DMS53 treated with DMSO at 0.1 percent for 48 hours (cell line): ENCODE measurements at regions not wholly inside any gene's neighbourhood (a gene's known extent, or its start where the extent isn't known, plus 50 kb on each side); places are given as distances from the start of the nearest gene placed in this dataset.
"Not testable (repeated sequence)": the region's sequence is repeated elsewhere in the genome, so short reads cannot be mapped to it uniquely, and the experiment has no call there.

Experiments used
- DNase-seq: peaks from one replicate; lab custom pipeline; 2025; ENCODE audit not compliant: unreplicated experiment; lab: John Stamatoyannopoulos, UW

- no peak for DNase-seq
These were observed 127.4 kb upstream of the ANKRD50 start for GRCh38 chr4:124839786-124840390.

DNA sequence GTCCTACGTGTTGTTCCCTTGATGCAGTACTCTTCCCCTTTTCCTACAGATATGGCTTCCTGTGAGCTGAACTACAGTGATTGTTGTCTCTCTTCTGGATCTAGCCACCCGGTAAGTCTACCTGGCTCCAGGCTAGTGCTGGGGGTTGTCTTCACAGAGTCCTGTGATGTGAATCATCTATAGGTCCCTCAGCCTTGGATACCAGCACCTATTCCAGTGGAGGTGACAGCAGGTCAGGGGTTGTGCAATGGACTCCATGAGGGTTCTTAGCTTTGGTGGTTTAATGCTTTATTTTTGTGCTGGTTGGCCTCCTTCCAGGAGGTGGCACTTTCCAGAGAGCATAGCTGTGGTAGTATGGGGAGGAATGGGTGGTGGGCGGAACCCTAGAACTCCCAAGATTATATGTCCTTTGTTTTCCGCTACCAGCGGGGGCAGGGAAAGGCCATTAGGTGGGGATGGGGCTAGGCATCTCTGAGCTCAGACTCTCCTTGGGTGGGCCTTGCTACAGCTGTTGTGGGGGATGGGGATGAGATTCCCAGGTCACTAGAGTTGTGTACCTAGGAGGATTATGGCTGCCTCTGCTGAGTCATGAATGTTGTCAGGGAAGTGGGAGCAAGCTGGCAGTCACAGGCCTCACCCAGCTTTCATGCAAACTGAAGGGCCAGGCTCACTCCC lies 121.4 kb upstream of the ANKRD50 start:
- no peak for DNase-seq

- DNase-seq, result no peak
These were observed 115.8 kb upstream of the ANKRD50 start for GRCh38 chr4:124828382-124828781.

- DNase-seq, result no peak
These were observed 105.0 kb upstream of the ANKRD50 start for GRCh38 chr4:124817531-124817930.

DNA sequence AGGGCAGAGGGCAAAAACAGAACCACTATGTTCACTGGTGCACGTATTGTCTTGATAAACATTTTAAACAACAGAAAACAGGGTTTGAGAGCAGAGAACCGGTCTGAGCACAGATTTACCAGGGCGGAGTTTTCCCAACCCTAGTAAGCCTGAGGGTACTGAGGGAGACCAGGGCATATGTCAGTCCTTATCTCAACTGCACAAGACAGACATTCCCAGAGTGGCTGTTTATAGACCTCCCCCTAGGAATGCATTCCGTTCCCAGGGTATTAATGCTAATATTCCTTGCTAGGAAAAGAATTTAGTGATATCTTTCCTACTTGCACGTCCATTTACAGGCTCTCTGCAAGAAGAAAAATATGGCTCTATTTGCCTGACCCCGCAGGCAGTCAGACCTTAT lies 99.7 kb upstream of the ANKRD50 start:
- not testable (repeated sequence) for DNase-seq

GRCh38 chr4:124810827-124811226 lies 98.3 kb upstream of the ANKRD50 start:
- no peak for DNase-seq

DNA sequence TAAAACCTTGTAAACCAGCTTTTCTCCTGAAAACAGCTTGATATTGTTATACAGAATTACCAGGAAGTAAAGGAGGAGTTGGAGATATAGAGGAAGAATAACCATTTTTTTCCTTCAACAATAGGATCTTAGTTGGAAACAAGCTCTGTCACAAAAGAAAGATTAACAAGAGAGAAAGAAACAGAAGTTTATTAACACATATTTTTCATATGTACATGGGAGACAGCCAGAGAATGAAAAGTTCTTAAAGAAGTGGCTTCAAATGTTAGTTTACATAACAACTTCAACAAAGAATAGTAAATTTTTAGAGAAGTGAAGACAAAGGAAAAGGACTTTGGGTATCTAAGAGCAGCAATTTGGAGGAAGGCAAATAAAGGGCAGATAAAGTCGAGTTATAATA lies 94.9 kb upstream of the ANKRD50 start:
- no peak for DNase-seq

GRCh38 chr4:124806403-124806802 lies 93.9 kb upstream of the ANKRD50 start:
- no peak for DNase-seq

DNA sequence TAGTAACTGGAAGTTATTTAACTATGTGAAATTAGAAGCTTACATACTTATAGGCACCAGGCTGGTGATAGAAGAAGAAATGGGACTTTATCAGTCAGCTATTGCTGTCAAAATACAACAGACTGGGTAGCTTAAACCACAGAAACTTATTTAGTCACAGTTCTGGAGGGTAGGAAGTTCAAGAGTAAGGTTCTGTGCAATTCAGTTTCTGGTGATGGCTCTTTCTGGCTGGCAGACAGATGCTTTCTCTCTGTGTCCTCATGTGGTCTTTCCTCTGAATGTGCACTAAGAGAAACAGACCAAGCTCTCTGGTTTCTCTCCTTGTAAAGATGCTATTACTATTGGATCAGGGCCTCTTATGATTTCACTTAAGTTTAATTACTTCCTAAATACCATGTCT lies 92.1 kb upstream of the ANKRD50 start:
- no peak for DNase-seq

- no peak for DNase-seq
These were observed 91.5 kb upstream of the ANKRD50 start for GRCh38 chr4:124804041-124804440.

DNA sequence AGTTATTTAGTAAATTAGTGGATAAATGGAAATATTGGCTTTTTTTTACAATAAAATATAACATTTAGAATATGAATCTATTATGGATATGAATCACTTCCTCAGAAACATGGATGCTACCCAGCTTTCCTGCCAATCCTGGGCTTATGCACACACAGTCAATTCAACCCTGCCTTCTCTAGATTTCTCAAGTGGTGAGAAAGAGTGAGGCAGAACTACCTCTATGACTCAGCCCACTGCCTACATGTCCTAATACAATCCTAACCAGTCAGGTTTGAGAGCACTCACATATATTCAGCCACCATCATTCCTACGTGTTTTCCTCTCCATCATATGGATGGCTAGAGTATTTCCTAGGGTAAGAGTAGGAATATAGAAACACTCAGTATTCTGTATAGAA lies 91.1 kb upstream of the ANKRD50 start:
- DNase-seq, result peak; percentile 2

- no peak for DNase-seq
These were observed 90.5 kb upstream of the ANKRD50 start for GRCh38 chr4:124803026-124803425.

- DNase-seq, result no peak
These were observed 84.7 kb upstream of the ANKRD50 start for GRCh38 chr4:124797223-124797622.

DNA sequence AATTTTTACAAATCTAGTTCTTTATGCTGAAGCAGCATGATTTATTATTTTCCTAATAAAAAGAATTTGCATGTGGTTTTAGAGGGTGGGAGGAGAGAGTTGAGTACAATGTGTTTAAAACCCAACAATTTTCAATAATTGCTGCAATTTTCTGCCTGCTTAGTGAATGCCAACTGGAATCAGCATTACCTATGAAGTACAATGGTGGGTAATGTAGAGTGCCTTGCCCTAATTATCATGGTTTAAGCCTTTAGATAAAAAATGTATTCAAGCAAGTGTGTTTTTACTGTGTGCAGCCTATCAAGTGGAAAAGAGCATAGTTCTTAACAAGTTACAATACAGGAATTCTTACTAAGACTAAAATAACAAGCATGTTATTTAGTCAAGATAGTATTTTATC lies 77.9 kb upstream of the ANKRD50 start:
- DNase-seq, result no peak

- DNase-seq, result no peak
These were observed 74.1 kb upstream of the ANKRD50 start for GRCh38 chr4:124786634-124787033.

- no peak for DNase-seq
These were observed 73.1 kb upstream of the ANKRD50 start for GRCh38 chr4:124785645-124786044.

GRCh38 chr4:124783847-124784246 lies 71.3 kb upstream of the ANKRD50 start:
- no peak for DNase-seq

GRCh38 chr4:124777007-124777406 lies 64.5 kb upstream of the ANKRD50 start:
- DNase-seq, result no peak

DNA sequence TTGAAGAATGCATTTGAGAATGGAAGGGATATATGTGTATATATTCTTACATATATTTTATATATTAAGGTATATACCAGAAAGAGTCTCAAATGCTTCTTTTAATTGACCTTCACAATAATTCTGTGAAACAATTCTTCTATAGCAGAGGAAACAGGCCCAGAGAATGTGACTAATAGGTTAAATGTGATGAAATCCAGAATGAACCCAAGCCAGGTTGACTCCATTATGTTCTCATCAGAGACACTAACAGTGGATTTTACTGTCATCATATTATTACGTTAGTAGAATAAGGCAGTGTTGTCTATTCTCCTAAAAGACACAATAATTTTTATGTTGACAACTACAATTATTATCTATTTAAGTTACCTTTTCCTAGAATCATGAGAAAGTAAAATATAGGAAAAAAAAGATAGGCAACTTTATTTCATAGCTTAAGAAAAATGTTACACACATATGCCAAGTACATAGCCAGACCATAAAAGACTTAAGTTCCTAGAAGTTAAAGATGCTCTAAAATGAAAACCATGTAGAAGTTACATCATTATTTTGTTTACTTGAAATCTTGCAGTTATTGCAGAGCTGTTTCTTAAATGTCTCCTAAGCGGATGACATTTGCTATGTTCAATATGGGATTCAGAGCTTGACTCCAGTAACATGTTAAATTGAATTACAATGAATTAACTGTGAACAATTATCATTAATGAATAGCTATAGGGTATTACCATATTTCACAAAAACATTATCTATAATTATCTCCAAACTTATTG lies 56.2 kb upstream of the ANKRD50 start:
- no peak for DNase-seq

DNA sequence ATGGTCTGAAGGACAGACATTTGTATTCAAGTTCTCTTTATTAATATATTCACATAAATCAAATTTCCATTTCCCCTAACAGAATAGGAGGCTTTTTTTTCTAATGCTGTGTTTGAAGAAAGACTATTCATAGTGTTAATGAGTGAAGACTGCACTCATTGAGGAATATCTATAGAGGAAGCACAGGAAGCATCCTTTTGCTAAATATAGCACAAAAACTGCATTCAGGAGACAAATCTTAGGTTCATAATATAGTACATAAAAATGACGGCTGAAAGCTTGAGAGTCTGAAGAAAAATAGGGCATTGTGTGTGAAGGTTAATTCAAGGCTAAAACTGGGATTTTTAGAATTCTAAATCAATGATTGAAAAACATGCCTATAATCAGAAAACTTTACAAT lies 50.4 kb upstream of the ANKRD50 start:
- DNase-seq, result no peak
